ENCODE measurements at regions not wholly inside any gene's neighbourhood (a gene's known extent, or its start where the extent isn't known, plus 50 kb on each side); places are given as distances from the start of the nearest gene placed in this dataset.

DNA sequence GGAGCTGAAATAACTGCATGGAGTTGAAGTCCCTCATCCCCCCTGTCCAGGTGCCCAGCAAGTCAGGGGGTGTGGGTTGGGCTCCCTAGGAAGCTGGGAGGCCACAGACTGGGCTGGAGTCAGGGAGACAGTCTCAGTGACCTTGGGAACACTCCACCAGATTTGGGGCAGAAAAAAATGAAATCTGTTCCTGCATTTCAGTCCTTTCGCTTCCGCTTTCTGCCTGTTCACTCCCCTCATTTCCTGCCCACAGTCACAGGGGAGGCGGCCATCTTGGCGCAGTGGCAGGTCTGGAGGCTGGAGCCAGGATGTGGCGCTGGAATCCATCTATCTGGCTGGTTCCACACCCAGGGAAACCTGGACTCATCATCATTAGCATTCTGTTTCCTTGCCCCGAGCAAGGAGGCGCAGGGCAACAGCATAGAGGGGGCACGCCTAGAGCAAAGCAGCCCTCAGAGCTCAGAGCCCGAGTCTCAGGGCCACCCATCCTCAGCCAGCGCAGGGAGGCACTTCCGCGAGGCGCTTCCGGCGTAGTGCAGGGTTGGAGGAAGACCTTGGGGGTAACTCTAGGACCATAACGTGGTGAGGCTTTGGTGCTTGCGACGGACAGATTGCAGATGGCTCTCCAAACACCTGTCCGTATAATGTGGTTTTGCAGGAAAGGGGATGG lies 86.2 kb upstream of the HSPA9 start:
- TF ChIP-seq, protein P1, sequence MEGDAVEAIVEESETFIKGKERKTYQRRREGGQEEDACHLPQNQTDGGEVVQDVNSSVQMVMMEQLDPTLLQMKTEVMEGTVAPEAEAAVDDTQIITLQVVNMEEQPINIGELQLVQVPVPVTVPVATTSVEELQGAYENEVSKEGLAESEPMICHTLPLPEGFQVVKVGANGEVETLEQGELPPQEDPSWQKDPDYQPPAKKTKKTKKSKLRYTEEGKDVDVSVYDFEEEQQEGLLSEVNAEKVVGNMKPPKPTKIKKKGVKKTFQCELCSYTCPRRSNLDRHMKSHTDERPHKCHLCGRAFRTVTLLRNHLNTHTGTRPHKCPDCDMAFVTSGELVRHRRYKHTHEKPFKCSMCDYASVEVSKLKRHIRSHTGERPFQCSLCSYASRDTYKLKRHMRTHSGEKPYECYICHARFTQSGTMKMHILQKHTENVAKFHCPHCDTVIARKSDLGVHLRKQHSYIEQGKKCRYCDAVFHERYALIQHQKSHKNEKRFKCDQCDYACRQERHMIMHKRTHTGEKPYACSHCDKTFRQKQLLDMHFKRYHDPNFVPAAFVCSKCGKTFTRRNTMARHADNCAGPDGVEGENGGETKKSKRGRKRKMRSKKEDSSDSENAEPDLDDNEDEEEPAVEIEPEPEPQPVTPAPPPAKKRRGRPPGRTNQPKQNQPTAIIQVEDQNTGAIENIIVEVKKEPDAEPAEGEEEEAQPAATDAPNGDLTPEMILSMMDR (IDR thresholded peaks at IDR 0.05): no peak
- TF ChIP-seq POLR2AphosphoS5 (IDR thresholded peaks at IDR 0.05): no peak

Data from breast epithelium (tissue), 3 donors.